GM21423 (cell line): ENCODE measurements at regions not wholly inside any gene's neighbourhood (a gene's known extent, or its start where the extent isn't known, plus 50 kb on each side); places are given as distances from the start of the nearest gene placed in this dataset.
"Not testable (repeated sequence)": the region's sequence is repeated elsewhere in the genome, so short reads cannot be mapped to it uniquely, and the experiment has no call there.

ENCODE experiments used
- ATAC-seq: cut with Tn5 transposase; IDR thresholded peaks from one replicate; pipeline ENCODE4 v1.9.1; 2021; ENCODE audit warnings: mild to moderate bottlenecking, moderate library complexity; ENCODE audit not compliant: unreplicated experiment

GRCh38 chr6:168948002-168948401 lies 305.6 kb downstream of the THBS2 start:
- ATAC-seq = no peak

GRCh38 chr6:168943231-168943905 lies 310.3 kb downstream of the THBS2 start:
- no peak for ATAC-seq

GRCh38 chr6:168942646-168943045 lies 311.0 kb downstream of the THBS2 start:
- no peak for ATAC-seq

- no peak for ATAC-seq
Observed at GRCh38 chr6:168941036-168941435, 312.6 kb downstream of the THBS2 start.

DNA sequence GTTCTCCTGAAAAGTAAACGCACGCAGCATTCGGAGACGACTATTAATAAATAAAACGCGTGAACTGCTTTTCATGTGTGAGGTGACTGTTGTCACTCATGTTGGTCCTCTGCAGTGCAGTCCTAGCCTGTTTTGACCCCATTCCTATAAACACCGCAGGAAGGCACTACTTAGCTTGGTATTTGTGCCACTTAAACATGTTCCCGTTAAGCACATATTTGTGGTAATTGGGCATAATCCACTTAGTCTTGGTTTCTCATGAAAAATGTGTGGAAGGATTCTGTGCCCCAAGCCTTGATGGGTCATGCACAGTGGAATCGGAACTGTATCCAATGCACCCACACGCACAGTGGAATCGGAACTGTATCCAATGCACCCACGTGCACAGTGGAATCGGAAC lies 313.9 kb downstream of the THBS2 start:
- ATAC-seq = no peak

DNA sequence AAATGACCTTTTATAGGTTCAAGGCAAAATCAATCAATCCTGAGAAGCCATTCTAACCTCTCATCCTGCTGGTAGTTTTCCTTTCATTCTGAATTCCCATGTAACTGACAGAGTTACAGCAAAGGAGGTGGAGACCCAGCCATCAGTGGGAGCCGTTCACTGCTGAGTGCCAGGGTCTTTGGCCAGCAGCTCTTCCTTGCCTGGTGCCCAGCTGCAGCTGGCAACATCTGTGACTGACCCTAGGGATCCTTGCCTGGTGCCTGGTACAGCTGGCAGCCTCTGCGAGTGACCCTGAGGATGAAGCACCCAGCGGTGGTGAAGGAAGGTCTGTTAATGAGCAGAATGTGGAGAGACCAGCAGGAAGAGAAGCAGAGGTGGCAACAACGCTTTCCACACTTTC lies 314.6 kb downstream of the THBS2 start:
- ATAC-seq = no peak

GRCh38 chr6:168938546-168938945 lies 315.1 kb downstream of the THBS2 start:
- ATAC-seq = no peak

GRCh38 chr6:168937054-168937453 lies 316.6 kb downstream of the THBS2 start:
- no peak for ATAC-seq

DNA sequence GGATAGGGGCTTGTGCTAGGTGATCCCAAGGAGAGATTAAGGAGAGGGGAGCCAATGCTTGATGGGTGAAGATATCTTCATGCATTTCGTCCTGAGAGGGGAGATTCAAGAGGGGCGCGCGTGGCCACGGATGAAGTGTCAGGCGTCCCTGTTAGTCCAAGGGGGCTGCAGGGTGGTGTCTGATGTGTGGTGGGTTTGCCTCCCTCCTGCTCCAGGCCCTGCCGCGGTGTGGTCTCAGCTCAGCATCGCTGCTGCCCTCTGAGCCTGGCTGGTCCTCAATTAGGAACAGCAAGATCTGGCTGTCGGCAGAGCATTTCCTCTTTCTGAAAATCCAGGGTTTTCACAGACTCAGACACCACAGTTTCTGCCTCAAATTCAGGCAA lies 318.0 kb downstream of the THBS2 start:
- no peak for ATAC-seq

GRCh38 chr6:168934660-168935627 lies 318.7 kb downstream of the THBS2 start:
- no peak for ATAC-seq

DNA sequence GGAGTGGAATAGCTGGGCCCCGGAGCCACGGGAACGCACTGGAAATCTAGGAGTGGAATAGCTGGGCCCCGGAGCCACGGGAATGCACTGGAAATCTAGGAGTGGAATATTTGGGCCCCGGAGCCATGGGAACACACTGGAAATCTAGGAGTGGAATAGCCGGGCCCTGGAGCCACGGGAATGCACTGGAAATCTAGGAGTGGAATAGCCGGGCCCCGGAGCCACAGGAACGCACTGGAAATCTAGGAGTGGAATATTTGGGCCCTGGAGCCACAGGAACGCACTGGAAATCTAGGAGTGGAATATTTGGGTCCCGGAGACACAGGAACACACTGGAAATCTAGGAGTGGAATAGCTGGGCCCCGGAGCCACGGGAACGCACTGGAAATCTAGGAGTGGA lies 321.5 kb downstream of the THBS2 start:
- ATAC-seq = not testable (repeated sequence)

- not testable (repeated sequence) for ATAC-seq
Observed at GRCh38 chr6:168931072-168931471, 322.6 kb downstream of the THBS2 start.

GRCh38 chr6:168929871-168930450 lies 323.7 kb downstream of the THBS2 start:
- no peak for ATAC-seq

GRCh38 chr6:168928012-168928411 lies 325.6 kb downstream of the THBS2 start:
- ATAC-seq = no peak

DNA sequence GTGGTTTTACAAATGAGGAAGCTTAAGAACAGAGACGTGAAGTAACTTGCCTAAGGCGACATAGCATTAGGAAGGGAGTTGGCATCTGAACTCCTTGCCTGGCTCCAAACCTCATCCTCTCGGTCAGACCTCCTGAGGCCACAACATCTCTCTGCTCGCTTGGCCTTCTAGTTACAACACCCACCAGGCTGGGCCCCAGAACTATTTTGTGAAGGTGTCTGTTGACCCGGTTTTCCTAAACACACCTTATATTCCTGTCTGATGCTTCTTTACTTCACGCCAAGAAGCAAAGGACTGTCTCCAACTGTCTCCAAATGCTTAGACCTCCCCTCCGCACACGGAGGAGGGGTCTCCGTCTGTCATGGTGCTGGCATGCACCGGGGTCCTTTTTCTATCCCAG lies 326.6 kb downstream of the THBS2 start:
- no peak for ATAC-seq

DNA sequence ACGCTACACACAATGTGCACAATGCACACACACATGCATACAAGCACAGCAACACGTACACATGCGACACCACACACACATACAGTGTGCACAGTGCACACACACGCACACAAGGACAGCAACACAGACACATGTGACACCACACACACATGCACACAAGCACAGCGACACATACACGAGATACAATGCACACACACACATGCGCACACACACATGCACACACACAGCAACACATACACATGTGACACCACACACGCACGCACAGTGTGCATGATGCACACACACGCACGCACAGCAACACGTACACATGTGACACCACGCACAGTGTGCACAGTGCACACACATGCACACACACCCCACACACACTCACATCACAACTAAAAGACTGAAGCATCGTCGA lies 327.3 kb downstream of the THBS2 start:
- no peak for ATAC-seq

DNA sequence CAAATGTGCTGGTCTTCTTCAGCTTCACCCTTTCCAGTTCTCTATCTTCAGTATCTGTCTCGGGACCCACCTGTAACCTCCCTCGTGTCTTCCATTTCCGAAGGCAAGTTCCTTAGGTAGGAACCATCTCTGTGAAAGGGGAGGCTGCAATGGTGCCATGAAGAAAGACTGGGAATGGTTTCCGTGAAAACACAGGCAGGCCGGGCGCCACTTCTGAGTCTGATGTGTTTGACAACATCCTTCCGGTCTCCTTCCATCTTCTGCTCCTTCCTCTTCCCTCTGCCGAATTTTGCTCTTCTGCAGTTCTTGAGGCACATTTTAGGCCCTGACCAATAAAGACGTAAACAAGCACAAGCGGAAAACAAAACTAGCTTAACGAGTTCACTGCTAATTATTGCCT lies 328.0 kb downstream of the THBS2 start:
- no peak for ATAC-seq

- ATAC-seq = no peak
Observed at GRCh38 chr6:168923171-168923570, 330.5 kb downstream of the THBS2 start.

DNA sequence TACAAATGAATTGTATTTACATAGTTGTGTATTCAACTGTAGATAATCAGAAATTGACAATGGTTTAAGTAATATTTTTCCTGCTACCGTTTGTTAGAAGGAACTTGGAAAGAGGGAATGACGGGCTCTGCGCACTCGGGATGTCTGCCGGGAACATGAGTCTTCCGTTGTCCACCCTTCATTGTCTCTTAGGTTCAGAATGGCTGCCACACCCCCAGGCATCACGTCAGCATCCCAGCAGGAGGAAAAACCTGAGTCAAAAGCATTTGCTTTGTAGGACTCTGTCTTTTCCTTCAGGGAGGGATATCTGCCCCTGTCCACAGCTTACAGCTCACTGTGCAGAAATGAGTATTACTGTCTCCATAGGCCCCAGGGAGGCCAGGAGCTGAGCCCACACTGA lies 331.2 kb downstream of the THBS2 start:
- ATAC-seq = no peak

- ATAC-seq = no peak
Observed at GRCh38 chr6:168920289-168920688, 333.4 kb downstream of the THBS2 start.

- ATAC-seq = no peak
Observed at GRCh38 chr6:168919470-168920179, 334.0 kb downstream of the THBS2 start.
